ENCODE measurements at regions not wholly inside any gene's neighbourhood (a gene's known extent, or its start where the extent isn't known, plus 50 kb on each side); places are given as distances from the start of the nearest gene placed in this dataset.

DNA sequence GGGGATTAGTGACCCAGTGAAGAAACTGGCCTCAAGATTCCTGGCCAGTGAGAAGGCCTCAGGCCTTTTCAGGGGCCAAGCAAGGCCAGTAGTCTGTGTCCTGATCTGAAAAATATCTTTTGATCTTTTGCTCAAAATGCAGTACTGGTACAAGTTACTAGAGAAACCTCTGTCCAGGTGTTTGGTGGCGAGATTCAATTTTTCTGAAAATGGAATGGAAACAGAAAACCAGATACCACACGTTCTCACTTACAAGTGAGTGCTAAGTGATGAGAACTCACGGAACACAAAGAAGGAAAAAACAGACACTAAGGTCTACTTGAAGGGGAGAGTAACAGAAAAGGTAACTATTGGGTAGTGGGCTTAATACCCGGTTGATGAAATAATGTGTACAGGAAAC lies 463.4 kb downstream of the ZIC1 start:
- Mint-ChIP-seq H3K36me3 (ENCODE audit: unreplicated experiment) (no peaks in the 10 kb centered on the region), H3K27ac (ENCODE audit: unreplicated experiment) (no peak overlapping the region), H3K9me3 (ENCODE audit: unreplicated experiment) (peaks cover 2% of the 10 kb centered on the region), H3K4me1 (ENCODE audit: low read depth, unreplicated experiment) (no peaks in the 10 kb centered on the region), H3K27me3 (ENCODE audit: unreplicated experiment) (peaks cover 2% of the 10 kb centered on the region), H3K4me3 (ENCODE audit: unreplicated experiment) (no peak overlapping the region)
- TF ChIP-seq CTCF (IDR thresholded peaks at IDR 0.05; ENCODE audit: partially characterized antibody, unreplicated experiment): no peak
- no peak for DNase-seq

DNA sequence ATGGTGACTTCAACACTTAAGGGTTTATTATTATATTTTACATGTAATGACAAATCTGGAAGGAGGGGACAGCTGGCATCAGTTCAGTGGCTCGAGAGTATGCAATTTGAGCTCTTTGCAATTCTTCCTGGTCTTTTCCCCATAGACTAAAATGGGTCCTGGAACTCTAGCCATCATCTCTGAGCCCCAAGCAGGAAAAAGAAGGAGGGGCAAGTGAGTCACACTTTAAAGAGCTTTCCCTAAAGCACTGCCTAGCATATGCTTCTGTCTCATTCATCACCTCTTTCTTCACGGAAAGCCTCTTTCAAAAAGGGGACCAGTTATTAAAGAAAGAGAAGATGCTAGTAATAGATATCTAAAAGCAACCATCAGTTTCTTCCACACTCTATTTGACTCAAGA lies 466.3 kb downstream of the ZIC1 start:
- peaks cover 2% of the 10 kb centered on the region for H3K27me3 Mint-ChIP-seq (ENCODE audit: unreplicated experiment)
- TF ChIP-seq CTCF (IDR thresholded peaks at IDR 0.05; ENCODE audit: partially characterized antibody, unreplicated experiment): no peak
- H3K36me3 Mint-ChIP-seq (ENCODE audit: unreplicated experiment): no peaks in the 10 kb centered on the region
- DNase-seq: no peak
- H3K4me1 Mint-ChIP-seq (ENCODE audit: low read depth, unreplicated experiment): no peaks in the 10 kb centered on the region
- no peak overlapping the region for H3K4me3 Mint-ChIP-seq (ENCODE audit: unreplicated experiment)
- no peak overlapping the region for H3K27ac Mint-ChIP-seq (ENCODE audit: unreplicated experiment)
- peaks cover 2% of the 10 kb centered on the region for H3K9me3 Mint-ChIP-seq (ENCODE audit: unreplicated experiment)

DNA sequence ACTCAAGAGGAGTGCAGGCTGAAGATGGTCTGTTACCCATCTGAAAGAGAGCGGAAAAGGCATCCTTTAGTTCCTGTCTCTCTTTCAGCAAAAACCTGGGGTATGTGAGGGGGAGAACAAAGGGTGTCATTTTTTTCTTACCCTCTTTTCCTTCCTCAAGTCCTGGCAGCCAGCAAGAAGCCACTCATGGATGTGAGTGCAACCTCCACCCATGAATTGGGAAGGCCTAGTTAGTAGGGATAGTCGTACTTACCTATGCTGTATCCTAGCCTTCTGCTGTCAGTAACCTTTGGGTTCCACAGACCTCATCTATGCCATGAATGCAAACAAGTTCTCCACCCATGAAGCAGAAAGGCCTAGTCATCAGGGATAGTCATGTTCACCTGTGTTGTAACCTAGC lies 472.8 kb downstream of the ZIC1 start:
- Mint-ChIP-seq H3K4me3 (ENCODE audit: unreplicated experiment) (no peak overlapping the region), H3K27me3 (ENCODE audit: unreplicated experiment) (peaks cover 4% of the 10 kb centered on the region), H3K9me3 (ENCODE audit: unreplicated experiment) (peaks cover 7% of the 10 kb centered on the region), H3K36me3 (ENCODE audit: unreplicated experiment) (peaks cover 15% of the 10 kb centered on the region), H3K27ac (ENCODE audit: unreplicated experiment) (no peak overlapping the region), H3K4me1 (ENCODE audit: low read depth, unreplicated experiment) (no peaks in the 10 kb centered on the region)
- no peak for TF ChIP-seq CTCF (IDR thresholded peaks at IDR 0.05; ENCODE audit: partially characterized antibody, unreplicated experiment)
- no peak for DNase-seq

- no peak for DNase-seq
- peaks cover 2% of the 10 kb centered on the region for H3K27me3 Mint-ChIP-seq (ENCODE audit: unreplicated experiment)
- no peak overlapping the region for H3K4me3 Mint-ChIP-seq (ENCODE audit: unreplicated experiment)
- TF ChIP-seq CTCF (IDR thresholded peaks at IDR 0.05; ENCODE audit: partially characterized antibody, unreplicated experiment): no peak
- peaks cover 15% of the 10 kb centered on the region for H3K36me3 Mint-ChIP-seq (ENCODE audit: unreplicated experiment)
- H3K27ac Mint-ChIP-seq (ENCODE audit: unreplicated experiment): no peak overlapping the region
- peaks cover 6% of the 10 kb centered on the region for H3K9me3 Mint-ChIP-seq (ENCODE audit: unreplicated experiment)
- H3K4me1 Mint-ChIP-seq (ENCODE audit: low read depth, unreplicated experiment): no peaks in the 10 kb centered on the region
These were observed 477.7 kb downstream of the ZIC1 start for GRCh38 chr3:147886879-147887278.

- H3K27ac Mint-ChIP-seq (ENCODE audit: unreplicated experiment): no peak overlapping the region
- no peak for DNase-seq
- H3K4me1 Mint-ChIP-seq (ENCODE audit: low read depth, unreplicated experiment): no peaks in the 10 kb centered on the region
- peaks cover 6% of the 10 kb centered on the region for H3K9me3 Mint-ChIP-seq (ENCODE audit: unreplicated experiment)
- peaks cover 7% of the 10 kb centered on the region for H3K36me3 Mint-ChIP-seq (ENCODE audit: unreplicated experiment)
- no peak for TF ChIP-seq CTCF (IDR thresholded peaks at IDR 0.05; ENCODE audit: partially characterized antibody, unreplicated experiment)
- no peak overlapping the region for H3K4me3 Mint-ChIP-seq (ENCODE audit: unreplicated experiment)
- H3K27me3 Mint-ChIP-seq (ENCODE audit: unreplicated experiment): peaks cover 2% of the 10 kb centered on the region
These were observed 478.6 kb downstream of the ZIC1 start for GRCh38 chr3:147887797-147888196.
